NCI-H69 (cell line): ENCODE measurements at regions not wholly inside any gene's neighbourhood (a gene's known extent, or its start where the extent isn't known, plus 50 kb on each side); places are given as distances from the start of the nearest gene placed in this dataset.
"Not testable (repeated sequence)": the region's sequence is repeated elsewhere in the genome, so short reads cannot be mapped to it uniquely, and the experiment has no call there.

Experiments
- DNase-seq: peaks from one replicate; lab custom pipeline; 2025; lab: John Stamatoyannopoulos, UW

GRCh38 chr15:23924686-23925085 is 237.6 kb upstream of the NDN start:
- no peak for DNase-seq

GRCh38 chr15:23954931-23955330 is 267.8 kb upstream of the NDN start:
- DNase-seq, result no peak

- DNase-seq, result no peak
These were observed 296.6 kb upstream of the NDN start for GRCh38 chr15:23983500-23984259.

GRCh38 chr15:23994273-23994672 is 307.2 kb upstream of the NDN start:
- DNase-seq, result no peak

- no peak for DNase-seq
These were observed 311.0 kb upstream of the NDN start for GRCh38 chr15:23998056-23998455.

GRCh38 chr15:24008476-24008875 is 321.4 kb upstream of the NDN start:
- DNase-seq, result no peak

GRCh38 chr15:24017470-24017869 is 330.4 kb upstream of the NDN start:
- no peak for DNase-seq

- DNase-seq, result no peak
These were observed 352.6 kb upstream of the NDN start for GRCh38 chr15:24039683-24040082.

GRCh38 chr15:24054547-24055245 is 367.6 kb upstream of the NDN start:
- peak; percentile 6 for DNase-seq

GRCh38 chr15:24067733-24068501 is 380.8 kb upstream of the NDN start:
- DNase-seq, result peak; percentile 65

GRCh38 chr15:24075420-24076089 is 388.4 kb upstream of the NDN start:
- DNase-seq, result no peak

GRCh38 chr15:24076090-24076784 is 389.1 kb upstream of the NDN start:
- DNase-seq, result no peak

GRCh38 chr15:24078310-24079029 is 391.4 kb upstream of the NDN start:
- no peak for DNase-seq

GRCh38 chr15:24088941-24089340 is 401.8 kb upstream of the NDN start:
- DNase-seq, result not testable (repeated sequence)

- peak; percentile 15 for DNase-seq
These were observed 414.4 kb upstream of the NDN start for GRCh38 chr15:24101503-24101902.

GRCh38 chr15:24107524-24107923 is 420.4 kb upstream of the NDN start:
- DNase-seq, result not testable (repeated sequence)

GRCh38 chr15:24107948-24108347 is 420.8 kb upstream of the NDN start:
- DNase-seq, result not testable (repeated sequence)

- not testable (repeated sequence) for DNase-seq
These were observed 421.2 kb upstream of the NDN start for GRCh38 chr15:24108349-24108748.

GRCh38 chr15:24139622-24140021 is 452.5 kb upstream of the NDN start:
- not testable (repeated sequence) for DNase-seq

- peak; percentile 11 for DNase-seq
These were observed 458.0 kb upstream of the NDN start for GRCh38 chr15:24145070-24145469.

GRCh38 chr15:24146251-24146650 is 459.1 kb upstream of the NDN start:
- no peak for DNase-seq
